ENCODE measurements at regions not wholly inside any gene's neighbourhood (a gene's known extent, or its start where the extent isn't known, plus 50 kb on each side); places are given as distances from the start of the nearest gene placed in this dataset.

- TF ChIP-seq CTCF (IDR thresholded peaks at IDR 0.05) (no peak), POLR2AphosphoS5 (IDR thresholded peaks at IDR 0.05) (no peak), POLR2A (IDR thresholded peaks at IDR 0.05) (no peak), EP300 (IDR thresholded peaks at IDR 0.05) (no peak)
- no peak overlapping the region for H3K27ac ChIP-seq
- no peak overlapping the region for H3K4me3 ChIP-seq
- DNase-seq (ENCODE audit: low spot score in 2 of 2) = no peak
- H3K36me3 ChIP-seq = no peaks in the 10 kb centered on the region
- no peaks in the 10 kb centered on the region for H3K9me3 ChIP-seq
- no peaks in the 10 kb centered on the region for H3K27me3 ChIP-seq
- WGBS = 82% methylated on average over 3 of the region's 3 CpGs
- H3K4me1 ChIP-seq = no peaks in the 10 kb centered on the region
These were observed 291.0 kb upstream of the PPP2R3A start for GRCh38 chr3:135674508-135674907.

GRCh38 chr3:135678386-135678785 lies 287.1 kb upstream of the PPP2R3A start:
- 70% methylated on average over 4 of the region's 4 CpGs for WGBS
- no peak overlapping the region for H3K27ac ChIP-seq
- H3K36me3 ChIP-seq = no peaks in the 10 kb centered on the region

GRCh38 chr3:135688003-135688402 lies 277.5 kb upstream of the PPP2R3A start:
- Histone ChIP-seq H3K4me3 (no peak overlapping the region), H3K27ac (no peak overlapping the region), H3K4me1 (no peaks in the 10 kb centered on the region), H3K36me3 (no peaks in the 10 kb centered on the region), H3K9me3 (peaks cover 4% of the 10 kb centered on the region), H3K27me3 (no peaks in the 10 kb centered on the region)
- 88% methylated on average over 3 of the region's 3 CpGs for WGBS
- no peak for DNase-seq (ENCODE audit: low spot score in 2 of 2)
- TF ChIP-seq POLR2AphosphoS5 (IDR thresholded peaks at IDR 0.05) = no peak

More at GRCh38 chr3:135678386-135678785, 287.1 kb upstream of the PPP2R3A start:
- peaks cover 5% of the 10 kb centered on the region for H3K9me3 ChIP-seq
- H3K4me1 ChIP-seq = no peaks in the 10 kb centered on the region
- H3K27me3 ChIP-seq = no peaks in the 10 kb centered on the region
- H3K4me3 ChIP-seq = no peak overlapping the region
- DNase-seq (ENCODE audit: low spot score in 2 of 2) = no peak
- TF ChIP-seq EP300 (IDR thresholded peaks at IDR 0.05) (no peak), POLR2A (IDR thresholded peaks at IDR 0.05) (no peak), CTCF (IDR thresholded peaks at IDR 0.05) (no peak), POLR2AphosphoS5 (IDR thresholded peaks at IDR 0.05) (no peak)

GRCh38 chr3:135690664-135691063 lies 274.9 kb upstream of the PPP2R3A start:
- no peaks in the 10 kb centered on the region for H3K27me3 ChIP-seq
- TF ChIP-seq CTCF (IDR thresholded peaks at IDR 0.05) (no peak), POLR2AphosphoS5 (IDR thresholded peaks at IDR 0.05) (no peak), POLR2A (IDR thresholded peaks at IDR 0.05) (no peak), EP300 (IDR thresholded peaks at IDR 0.05) (no peak)
- H3K4me1 ChIP-seq = no peaks in the 10 kb centered on the region
- no peak overlapping the region for H3K27ac ChIP-seq
- no peaks in the 10 kb centered on the region for H3K9me3 ChIP-seq
- DNase-seq (ENCODE audit: low spot score in 2 of 2) = no peak
- no peak overlapping the region for H3K4me3 ChIP-seq
- H3K36me3 ChIP-seq = no peaks in the 10 kb centered on the region
- WGBS = 74% methylated on average over 3 of the region's 3 CpGs

GRCh38 chr3:135691240-135691639 lies 274.3 kb upstream of the PPP2R3A start:
- DNase-seq (ENCODE audit: low spot score in 2 of 2) = no peak
- TF ChIP-seq CTCF (IDR thresholded peaks at IDR 0.05) = no peak
- no peak for TF ChIP-seq POLR2AphosphoS5 (IDR thresholded peaks at IDR 0.05)
- no peak for TF ChIP-seq POLR2A (IDR thresholded peaks at IDR 0.05)
- no peak for TF ChIP-seq EP300 (IDR thresholded peaks at IDR 0.05)
- H3K27me3 ChIP-seq = no peaks in the 10 kb centered on the region
- no peaks in the 10 kb centered on the region for H3K9me3 ChIP-seq
- H3K4me1 ChIP-seq = no peaks in the 10 kb centered on the region
- no peak overlapping the region for H3K27ac ChIP-seq
- no peaks in the 10 kb centered on the region for H3K36me3 ChIP-seq
- 79% methylated on average over 1 of the region's 1 CpG for WGBS
- no peak overlapping the region for H3K4me3 ChIP-seq

GRCh38 chr3:135694142-135694541 lies 271.4 kb upstream of the PPP2R3A start:
- TF ChIP-seq POLR2AphosphoS5 (IDR thresholded peaks at IDR 0.05) (no peak), EP300 (IDR thresholded peaks at IDR 0.05) (no peak), CTCF (IDR thresholded peaks at IDR 0.05) (no peak), POLR2A (IDR thresholded peaks at IDR 0.05) (no peak)
- no peaks in the 10 kb centered on the region for H3K4me1 ChIP-seq
- H3K36me3 ChIP-seq = no peaks in the 10 kb centered on the region
- H3K9me3 ChIP-seq = no peaks in the 10 kb centered on the region
- 87% methylated on average over 1 of the region's 1 CpG for WGBS
- H3K27me3 ChIP-seq = no peaks in the 10 kb centered on the region
- no peak overlapping the region for H3K4me3 ChIP-seq
- no peak overlapping the region for H3K27ac ChIP-seq
- no peak for DNase-seq (ENCODE audit: low spot score in 2 of 2)
